ENCODE measurements at regions not wholly inside any gene's neighbourhood (a gene's known extent, or its start where the extent isn't known, plus 50 kb on each side); places are given as distances from the start of the nearest gene placed in this dataset.

DNA sequence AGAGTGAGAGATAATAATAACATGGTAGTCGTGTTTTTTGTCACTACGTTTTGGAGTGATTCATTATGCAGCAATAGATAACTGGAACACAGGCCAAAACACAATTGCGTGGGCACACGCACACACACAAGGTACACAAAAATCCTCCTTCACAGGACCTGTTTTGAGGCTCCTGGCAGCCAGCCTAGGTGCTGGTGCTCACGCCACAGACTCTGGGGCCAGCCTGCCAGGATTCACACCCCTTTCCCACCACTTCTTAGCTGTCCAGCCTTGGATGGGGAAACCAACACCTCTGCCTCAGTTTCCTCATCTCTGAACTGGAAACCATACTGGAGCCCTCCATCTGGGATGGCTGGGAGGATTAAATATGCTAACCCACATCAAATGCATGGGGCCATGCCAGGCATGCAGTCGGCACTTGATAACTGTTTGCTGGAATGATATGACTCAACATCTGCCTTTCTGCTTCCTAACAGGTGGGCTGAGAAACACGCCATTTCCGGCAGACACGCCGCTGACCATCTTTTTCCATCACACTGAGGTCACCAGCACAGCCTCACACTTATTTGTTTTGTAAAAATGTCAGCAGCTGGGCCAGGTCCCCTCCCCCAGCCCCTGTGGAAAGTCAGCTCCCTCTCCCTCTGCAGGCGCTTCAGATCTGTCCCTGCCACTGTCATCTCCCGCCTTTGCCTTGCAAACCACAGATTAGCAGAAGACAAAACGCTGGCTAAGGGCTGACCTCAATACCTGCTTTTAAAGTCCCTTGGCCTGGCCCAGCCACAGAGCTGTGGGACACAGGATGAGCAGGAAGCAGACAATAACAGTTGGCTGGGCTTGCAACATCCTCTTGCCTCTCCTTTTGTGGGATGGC lies 237.5 kb downstream of the BCOR start (continued):
- TF ChIP-seq, protein P1, sequence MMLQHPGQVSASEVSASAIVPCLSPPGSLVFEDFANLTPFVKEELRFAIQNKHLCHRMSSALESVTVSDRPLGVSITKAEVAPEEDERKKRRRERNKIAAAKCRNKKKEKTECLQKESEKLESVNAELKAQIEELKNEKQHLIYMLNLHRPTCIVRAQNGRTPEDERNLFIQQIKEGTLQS (IDR thresholded peaks at IDR 0.05), result peak; percentile 92
- TF ChIP-seq, protein P1 (CRISPR knock-in tag; conservative IDR thresholded peaks at IDR 0.05), result peak; percentile 89; the same call in 1 of the 2 replicates
- TF ChIP-seq EZH2 (IDR thresholded peaks at IDR 0.05; ENCODE audit: borderline replicate concordance, low read depth, low read length), result no peak
- TF ChIP-seq, protein P2, sequence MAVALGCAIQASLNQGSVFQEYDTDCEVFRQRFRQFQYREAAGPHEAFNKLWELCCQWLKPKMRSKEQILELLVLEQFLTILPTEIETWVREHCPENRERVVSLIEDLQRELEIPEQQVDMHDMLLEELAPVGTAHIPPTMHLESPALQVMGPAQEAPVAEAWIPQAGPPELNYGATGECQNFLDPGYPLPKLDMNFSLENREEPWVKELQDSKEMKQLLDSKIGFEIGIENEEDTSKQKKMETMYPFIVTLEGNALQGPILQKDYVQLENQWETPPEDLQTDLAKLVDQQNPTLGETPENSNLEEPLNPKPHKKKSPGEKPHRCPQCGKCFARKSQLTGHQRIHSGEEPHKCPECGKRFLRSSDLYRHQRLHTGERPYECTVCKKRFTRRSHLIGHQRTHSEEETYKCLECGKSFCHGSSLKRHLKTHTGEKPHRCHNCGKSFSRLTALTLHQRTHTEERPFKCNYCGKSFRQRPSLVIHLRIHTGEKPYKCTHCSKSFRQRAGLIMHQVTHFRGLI (CRISPR knock-in tag; IDR thresholded peaks at IDR 0.05), result no peak
- no peak for TF ChIP-seq POLR2B (IDR thresholded peaks at IDR 0.05; ENCODE audit: low read depth, partially characterized antibody)
- TF ChIP-seq DIDO1 (tag; IDR thresholded peaks at IDR 0.05; ENCODE audit: low read depth), result 0 out of 2 replicates have a peak, but pooled peaks have one; percentile 19
- no peak for TF ChIP-seq PRMT5 (CRISPR knock-in tag; IDR thresholded peaks at IDR 0.05)
- no peak for TF ChIP-seq SP2 (IDR thresholded peaks at IDR 0.05; ENCODE audit: extremely low read depth, low read depth, low read length, poor library complexity, severe bottlenecking)
- no peak for TF ChIP-seq HNRNPL (IDR thresholded peaks at IDR 0.05; ENCODE audit: low read depth, low read length)
- TF ChIP-seq CSDE1 (IDR thresholded peaks at IDR 0.05), result no peak
- TF ChIP-seq, protein P3, sequence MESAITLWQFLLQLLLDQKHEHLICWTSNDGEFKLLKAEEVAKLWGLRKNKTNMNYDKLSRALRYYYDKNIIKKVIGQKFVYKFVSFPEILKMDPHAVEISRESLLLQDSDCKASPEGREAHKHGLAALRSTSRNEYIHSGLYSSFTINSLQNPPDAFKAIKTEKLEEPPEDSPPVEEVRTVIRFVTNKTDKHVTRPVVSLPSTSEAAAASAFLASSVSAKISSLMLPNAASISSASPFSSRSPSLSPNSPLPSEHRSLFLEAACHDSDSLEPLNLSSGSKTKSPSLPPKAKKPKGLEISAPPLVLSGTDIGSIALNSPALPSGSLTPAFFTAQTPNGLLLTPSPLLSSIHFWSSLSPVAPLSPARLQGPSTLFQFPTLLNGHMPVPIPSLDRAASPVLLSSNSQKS (CRISPR knock-in tag; IDR thresholded peaks at IDR 0.05), result no peak
- TF ChIP-seq, protein P4, sequence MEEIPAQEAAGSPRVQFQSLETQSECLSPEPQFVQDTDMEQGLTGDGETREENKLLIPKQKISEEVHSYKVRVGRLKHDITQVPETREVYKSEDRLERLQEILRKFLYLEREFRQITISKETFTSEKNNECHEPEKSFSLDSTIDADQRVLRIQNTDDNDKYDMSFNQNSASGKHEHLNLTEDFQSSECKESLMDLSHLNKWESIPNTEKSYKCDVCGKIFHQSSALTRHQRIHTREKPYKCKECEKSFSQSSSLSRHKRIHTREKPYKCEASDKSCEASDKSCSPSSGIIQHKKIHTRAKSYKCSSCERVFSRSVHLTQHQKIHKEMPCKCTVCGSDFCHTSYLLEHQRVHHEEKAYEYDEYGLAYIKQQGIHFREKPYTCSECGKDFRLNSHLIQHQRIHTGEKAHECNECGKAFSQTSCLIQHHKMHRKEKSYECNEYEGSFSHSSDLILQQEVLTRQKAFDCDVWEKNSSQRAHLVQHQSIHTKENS (CRISPR knock-in tag; IDR thresholded peaks at IDR 0.05), result no peak
- TF ChIP-seq, protein P5, sequence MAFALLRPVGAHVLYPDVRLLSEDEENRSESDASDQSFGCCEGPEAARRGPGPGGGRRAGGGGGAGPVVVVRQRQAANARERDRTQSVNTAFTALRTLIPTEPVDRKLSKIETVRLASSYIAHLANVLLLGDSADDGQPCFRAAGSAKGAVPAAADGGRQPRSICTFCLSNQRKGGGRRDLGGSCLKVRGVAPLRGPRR (CRISPR knock-in tag; IDR thresholded peaks at IDR 0.05), result no peak
- TF ChIP-seq, protein P6, sequence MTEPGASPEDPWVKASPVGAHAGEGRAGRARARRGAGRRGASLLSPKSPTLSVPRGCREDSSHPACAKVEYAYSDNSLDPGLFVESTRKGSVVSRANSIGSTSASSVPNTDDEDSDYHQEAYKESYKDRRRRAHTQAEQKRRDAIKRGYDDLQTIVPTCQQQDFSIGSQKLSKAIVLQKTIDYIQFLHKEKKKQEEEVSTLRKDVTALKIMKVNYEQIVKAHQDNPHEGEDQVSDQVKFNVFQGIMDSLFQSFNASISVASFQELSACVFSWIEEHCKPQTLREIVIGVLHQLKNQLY (CRISPR knock-in tag; conservative IDR thresholded peaks at IDR 0.05), result no peak
- no peak for TF ChIP-seq PRPF4 (IDR thresholded peaks at IDR 0.05; ENCODE audit: insufficient read depth, low read depth, low read length, poor library complexity, severe bottlenecking)
- TF ChIP-seq NFYB (IDR thresholded peaks at IDR 0.05; ENCODE audit: extremely low read depth, insufficient read length), result no peak
- no peak for TF ChIP-seq ILF3 (IDR thresholded peaks at IDR 0.05; ENCODE audit: borderline replicate concordance)
- TF ChIP-seq HNRNPUL1 (IDR thresholded peaks at IDR 0.05; ENCODE audit: low read length), result no peak
